Liver (tissue), 3 donors: ENCODE measurements at regions not wholly inside any gene's neighbourhood (a gene's known extent, or its start where the extent isn't known, plus 50 kb on each side); places are given as distances from the start of the nearest gene placed in this dataset.

Experiments
- FOXA1 ChIP-seq: IDR thresholded peaks from 2 replicates; pipeline ENCODE4 v1.6.1; 2016; ENCODE audit warnings: antibody characterized with exemption
- JUND ChIP-seq, 2 donors: IDR thresholded peaks; 2 replicates each; pipeline ENCODE4 v1.6.1; 2016; ENCODE audit warnings: antibody characterized with exemption in 2 of 2
- RXRA ChIP-seq, 2 donors: IDR thresholded peaks; 2 replicates each; pipeline ENCODE4 v1.6.1; 2017 to 2018; ENCODE audit warnings: antibody characterized with exemption in 2 of 2, mild to moderate bottlenecking in 1 of 2
- TF ChIP-seq, protein P1 (sequence below): fragments of 150-350 bp; IDR thresholded peaks from 2 replicates; pipeline ENCODE4 v1.5.1; 2017; ENCODE audit warnings: improper control_type of control experiment, low read depth, low read length; ENCODE audit not compliant: missing input control
- TF ChIP-seq, protein P2 (sequence below): IDR thresholded peaks from 2 replicates; pipeline ENCODE4 v1.6.1; 2016; ENCODE audit warnings: antibody characterized with exemption
- donor health status: healthy.
- donor health status: healthy.

DNA sequence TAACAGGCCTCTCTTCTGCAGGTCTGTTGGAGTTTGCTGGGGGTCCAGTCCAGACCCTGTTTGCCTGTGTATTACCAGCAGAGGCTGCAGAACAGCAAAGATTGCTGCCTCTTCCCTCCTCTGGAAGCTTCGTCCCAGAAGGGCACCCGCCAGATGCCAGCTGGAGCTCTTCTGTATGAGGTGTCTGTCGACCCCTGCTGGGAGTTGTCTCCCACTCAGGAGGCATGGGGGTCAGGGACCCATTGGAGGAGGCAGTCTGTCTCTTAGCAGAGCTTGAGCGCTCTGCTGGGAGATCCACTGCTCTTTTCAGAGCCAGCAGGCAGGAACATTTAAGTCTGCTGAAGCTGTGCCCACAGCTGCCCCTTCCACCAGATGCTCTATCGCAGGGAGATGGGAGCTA is 361.1 kb upstream of the NRP1 start:
- no peak for TF ChIP-seq JUND (IDR thresholded peaks at IDR 0.05)
- TF ChIP-seq, protein P1, sequence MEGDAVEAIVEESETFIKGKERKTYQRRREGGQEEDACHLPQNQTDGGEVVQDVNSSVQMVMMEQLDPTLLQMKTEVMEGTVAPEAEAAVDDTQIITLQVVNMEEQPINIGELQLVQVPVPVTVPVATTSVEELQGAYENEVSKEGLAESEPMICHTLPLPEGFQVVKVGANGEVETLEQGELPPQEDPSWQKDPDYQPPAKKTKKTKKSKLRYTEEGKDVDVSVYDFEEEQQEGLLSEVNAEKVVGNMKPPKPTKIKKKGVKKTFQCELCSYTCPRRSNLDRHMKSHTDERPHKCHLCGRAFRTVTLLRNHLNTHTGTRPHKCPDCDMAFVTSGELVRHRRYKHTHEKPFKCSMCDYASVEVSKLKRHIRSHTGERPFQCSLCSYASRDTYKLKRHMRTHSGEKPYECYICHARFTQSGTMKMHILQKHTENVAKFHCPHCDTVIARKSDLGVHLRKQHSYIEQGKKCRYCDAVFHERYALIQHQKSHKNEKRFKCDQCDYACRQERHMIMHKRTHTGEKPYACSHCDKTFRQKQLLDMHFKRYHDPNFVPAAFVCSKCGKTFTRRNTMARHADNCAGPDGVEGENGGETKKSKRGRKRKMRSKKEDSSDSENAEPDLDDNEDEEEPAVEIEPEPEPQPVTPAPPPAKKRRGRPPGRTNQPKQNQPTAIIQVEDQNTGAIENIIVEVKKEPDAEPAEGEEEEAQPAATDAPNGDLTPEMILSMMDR = no peak
- TF ChIP-seq, protein P2, sequence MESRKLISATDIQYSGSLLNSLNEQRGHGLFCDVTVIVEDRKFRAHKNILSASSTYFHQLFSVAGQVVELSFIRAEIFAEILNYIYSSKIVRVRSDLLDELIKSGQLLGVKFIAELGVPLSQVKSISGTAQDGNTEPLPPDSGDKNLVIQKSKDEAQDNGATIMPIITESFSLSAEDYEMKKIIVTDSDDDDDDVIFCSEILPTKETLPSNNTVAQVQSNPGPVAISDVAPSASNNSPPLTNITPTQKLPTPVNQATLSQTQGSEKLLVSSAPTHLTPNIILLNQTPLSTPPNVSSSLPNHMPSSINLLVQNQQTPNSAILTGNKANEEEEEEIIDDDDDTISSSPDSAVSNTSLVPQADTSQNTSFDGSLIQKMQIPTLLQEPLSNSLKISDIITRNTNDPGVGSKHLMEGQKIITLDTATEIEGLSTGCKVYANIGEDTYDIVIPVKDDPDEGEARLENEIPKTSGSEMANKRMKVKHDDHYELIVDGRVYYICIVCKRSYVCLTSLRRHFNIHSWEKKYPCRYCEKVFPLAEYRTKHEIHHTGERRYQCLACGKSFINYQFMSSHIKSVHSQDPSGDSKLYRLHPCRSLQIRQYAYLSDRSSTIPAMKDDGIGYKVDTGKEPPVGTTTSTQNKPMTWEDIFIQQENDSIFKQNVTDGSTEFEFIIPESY = no peak
- TF ChIP-seq RXRA (IDR thresholded peaks at IDR 0.05) = no peak
- TF ChIP-seq FOXA1 = no peak
